ENCODE measurements at regions not wholly inside any gene's neighbourhood (a gene's known extent, or its start where the extent isn't known, plus 50 kb on each side); places are given as distances from the start of the nearest gene placed in this dataset.

DNA sequence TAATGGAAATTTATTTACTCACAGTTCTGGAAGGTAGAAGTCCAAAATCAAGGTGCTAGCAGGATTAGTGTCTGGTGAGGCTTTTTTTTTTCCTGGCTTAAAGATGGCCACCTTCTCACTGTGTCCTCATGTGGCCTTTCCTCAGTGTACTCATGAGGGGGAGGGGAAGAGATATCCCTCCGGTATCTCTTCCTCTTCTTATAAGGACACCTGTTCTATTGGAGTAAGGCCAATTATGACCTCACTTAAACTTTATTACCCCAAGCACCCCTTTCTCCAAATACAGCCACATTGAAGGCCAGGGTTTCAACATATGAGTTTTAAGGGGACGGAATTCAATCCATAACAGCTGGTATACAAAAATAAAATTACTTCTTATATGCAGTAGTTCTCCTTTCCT is 203.7 kb upstream of the C1orf87 start:
- Histone ChIP-seq H4K20me1 (ENCODE audit: insufficient read depth) (no peaks in the 10 kb centered on the region), H3K9me2 (ENCODE audit: insufficient read depth, low read length) (no peaks in the 10 kb centered on the region), H3F3A (ENCODE audit: insufficient read depth, low read length, poor library complexity, severe bottlenecking) (no peaks in the 10 kb centered on the region), H3K9ac (ENCODE audit: low read length) (no peak overlapping the region), H2AFZ (ENCODE audit: low read depth, low read length) (no peak overlapping the region), H3K4me2 (ENCODE audit: low read length) (no peak overlapping the region), H3K36me3 (ENCODE audit: insufficient read depth, low read length) (no peaks in the 10 kb centered on the region), H3K9me3 (ENCODE audit: low read length) (no peaks in the 10 kb centered on the region), H3K4me3 (ENCODE audit: low read length) (no peak overlapping the region), H3K27ac (ENCODE audit: low read length) (no peak overlapping the region), H3K79me2 (replicated peaks; ENCODE audit: insufficient read depth, low read length) (no peaks in the 10 kb centered on the region), H3K27me3 (ENCODE audit: insufficient read depth, low read depth, low read length) (no peaks in the 10 kb centered on the region)
- TF ChIP-seq SMC3 (conservative IDR thresholded peaks at IDR 0.05; ENCODE audit: poor library complexity) (no peak), EZH2 (IDR thresholded peaks at IDR 0.05; ENCODE audit: borderline replicate concordance, insufficient read depth, low read length, poor library complexity, severe bottlenecking) (no peak), TAF1 (IDR thresholded peaks at IDR 0.05; ENCODE audit: low read depth) (no peak), EP300 (conservative IDR thresholded peaks at IDR 0.05; ENCODE audit: poor library complexity, severe bottlenecking) (no peak), RAD21 (conservative IDR thresholded peaks at IDR 0.05) (no peak), MXI1 (conservative IDR thresholded peaks at IDR 0.05; ENCODE audit: poor library complexity, severe bottlenecking) (no peak), POLR2AphosphoS5 (IDR thresholded peaks at IDR 0.05) (no peak)
- TF ChIP-seq, protein P1, sequence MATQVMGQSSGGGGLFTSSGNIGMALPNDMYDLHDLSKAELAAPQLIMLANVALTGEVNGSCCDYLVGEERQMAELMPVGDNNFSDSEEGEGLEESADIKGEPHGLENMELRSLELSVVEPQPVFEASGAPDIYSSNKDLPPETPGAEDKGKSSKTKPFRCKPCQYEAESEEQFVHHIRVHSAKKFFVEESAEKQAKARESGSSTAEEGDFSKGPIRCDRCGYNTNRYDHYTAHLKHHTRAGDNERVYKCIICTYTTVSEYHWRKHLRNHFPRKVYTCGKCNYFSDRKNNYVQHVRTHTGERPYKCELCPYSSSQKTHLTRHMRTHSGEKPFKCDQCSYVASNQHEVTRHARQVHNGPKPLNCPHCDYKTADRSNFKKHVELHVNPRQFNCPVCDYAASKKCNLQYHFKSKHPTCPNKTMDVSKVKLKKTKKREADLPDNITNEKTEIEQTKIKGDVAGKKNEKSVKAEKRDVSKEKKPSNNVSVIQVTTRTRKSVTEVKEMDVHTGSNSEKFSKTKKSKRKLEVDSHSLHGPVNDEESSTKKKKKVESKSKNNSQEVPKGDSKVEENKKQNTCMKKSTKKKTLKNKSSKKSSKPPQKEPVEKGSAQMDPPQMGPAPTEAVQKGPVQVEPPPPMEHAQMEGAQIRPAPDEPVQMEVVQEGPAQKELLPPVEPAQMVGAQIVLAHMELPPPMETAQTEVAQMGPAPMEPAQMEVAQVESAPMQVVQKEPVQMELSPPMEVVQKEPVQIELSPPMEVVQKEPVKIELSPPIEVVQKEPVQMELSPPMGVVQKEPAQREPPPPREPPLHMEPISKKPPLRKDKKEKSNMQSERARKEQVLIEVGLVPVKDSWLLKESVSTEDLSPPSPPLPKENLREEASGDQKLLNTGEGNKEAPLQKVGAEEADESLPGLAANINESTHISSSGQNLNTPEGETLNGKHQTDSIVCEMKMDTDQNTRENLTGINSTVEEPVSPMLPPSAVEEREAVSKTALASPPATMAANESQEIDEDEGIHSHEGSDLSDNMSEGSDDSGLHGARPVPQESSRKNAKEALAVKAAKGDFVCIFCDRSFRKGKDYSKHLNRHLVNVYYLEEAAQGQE (IDR thresholded peaks at IDR 0.05; ENCODE audit: borderline replicate concordance): no peak
- TF ChIP-seq, protein P2, sequence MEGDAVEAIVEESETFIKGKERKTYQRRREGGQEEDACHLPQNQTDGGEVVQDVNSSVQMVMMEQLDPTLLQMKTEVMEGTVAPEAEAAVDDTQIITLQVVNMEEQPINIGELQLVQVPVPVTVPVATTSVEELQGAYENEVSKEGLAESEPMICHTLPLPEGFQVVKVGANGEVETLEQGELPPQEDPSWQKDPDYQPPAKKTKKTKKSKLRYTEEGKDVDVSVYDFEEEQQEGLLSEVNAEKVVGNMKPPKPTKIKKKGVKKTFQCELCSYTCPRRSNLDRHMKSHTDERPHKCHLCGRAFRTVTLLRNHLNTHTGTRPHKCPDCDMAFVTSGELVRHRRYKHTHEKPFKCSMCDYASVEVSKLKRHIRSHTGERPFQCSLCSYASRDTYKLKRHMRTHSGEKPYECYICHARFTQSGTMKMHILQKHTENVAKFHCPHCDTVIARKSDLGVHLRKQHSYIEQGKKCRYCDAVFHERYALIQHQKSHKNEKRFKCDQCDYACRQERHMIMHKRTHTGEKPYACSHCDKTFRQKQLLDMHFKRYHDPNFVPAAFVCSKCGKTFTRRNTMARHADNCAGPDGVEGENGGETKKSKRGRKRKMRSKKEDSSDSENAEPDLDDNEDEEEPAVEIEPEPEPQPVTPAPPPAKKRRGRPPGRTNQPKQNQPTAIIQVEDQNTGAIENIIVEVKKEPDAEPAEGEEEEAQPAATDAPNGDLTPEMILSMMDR (IDR thresholded peaks at IDR 0.05; ENCODE audit: poor library complexity, severe bottlenecking): no peak

DNA sequence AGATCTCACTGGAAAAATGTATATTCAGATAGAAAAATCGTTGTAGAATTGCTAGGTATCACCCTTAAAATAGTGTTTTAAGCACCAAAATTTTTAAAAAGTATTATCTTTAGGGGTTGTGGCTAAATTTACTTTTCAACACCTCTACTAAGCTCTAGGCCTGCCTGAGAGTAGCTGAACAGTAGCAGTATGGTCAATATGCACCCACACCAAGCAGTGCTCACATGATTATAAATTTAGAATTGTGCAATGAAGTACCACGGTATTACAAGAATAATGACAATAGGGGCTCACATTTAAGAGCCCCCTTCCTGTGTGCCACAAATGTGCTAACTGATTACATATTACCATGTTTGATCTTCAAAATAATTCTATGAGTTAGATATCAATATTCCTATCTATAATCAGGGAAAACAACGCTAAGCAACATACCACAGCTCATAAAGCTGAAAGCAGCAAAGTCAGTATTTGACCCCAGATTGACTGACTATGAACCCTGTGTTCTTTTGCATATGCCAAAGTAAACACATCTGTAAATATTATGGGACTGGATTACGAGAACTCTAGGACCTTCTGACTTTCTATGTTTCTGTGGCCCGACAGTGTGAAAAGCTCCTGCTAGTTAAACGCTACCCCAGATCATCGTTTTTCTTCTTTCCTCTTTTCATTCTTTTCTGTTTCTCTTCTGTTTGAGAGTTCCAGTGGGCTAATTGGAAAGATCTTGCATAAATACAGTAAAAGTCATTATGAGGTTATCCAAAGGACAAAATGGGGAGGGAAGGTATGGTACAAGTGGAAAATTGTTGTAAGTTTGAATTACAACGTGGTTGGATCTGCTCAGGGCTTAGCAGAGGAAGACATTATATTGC is 201.1 kb upstream of the C1orf87 start:
- no peaks in the 10 kb centered on the region for H3K27me3 ChIP-seq (ENCODE audit: insufficient read depth, low read depth, low read length)
- no peak overlapping the region for H3K9ac ChIP-seq (ENCODE audit: low read length)
- no peak overlapping the region for H3K27ac ChIP-seq (ENCODE audit: low read length)
- H3F3A ChIP-seq (ENCODE audit: insufficient read depth, low read length, poor library complexity, severe bottlenecking): no peaks in the 10 kb centered on the region
- H2AFZ ChIP-seq (ENCODE audit: low read depth, low read length): no peak overlapping the region
- H3K9me2 ChIP-seq (ENCODE audit: insufficient read depth, low read length): no peaks in the 10 kb centered on the region
- no peaks in the 10 kb centered on the region for H3K79me2 ChIP-seq (replicated peaks; ENCODE audit: insufficient read depth, low read length)
- no peaks in the 10 kb centered on the region for H4K20me1 ChIP-seq (ENCODE audit: insufficient read depth)
- H3K4me3 ChIP-seq (ENCODE audit: low read length): no peak overlapping the region
- no peak for TF ChIP-seq MXI1 (conservative IDR thresholded peaks at IDR 0.05; ENCODE audit: poor library complexity, severe bottlenecking)
- no peak for TF ChIP-seq POLR2AphosphoS5 (IDR thresholded peaks at IDR 0.05)
- TF ChIP-seq, protein P1 (IDR thresholded peaks at IDR 0.05; ENCODE audit: borderline replicate concordance): no peak
- TF ChIP-seq EP300 (conservative IDR thresholded peaks at IDR 0.05; ENCODE audit: poor library complexity, severe bottlenecking): no peak
- TF ChIP-seq, protein P2 (IDR thresholded peaks at IDR 0.05; ENCODE audit: poor library complexity, severe bottlenecking): no peak
- TF ChIP-seq RAD21 (conservative IDR thresholded peaks at IDR 0.05): no peak
- TF ChIP-seq SMC3 (conservative IDR thresholded peaks at IDR 0.05; ENCODE audit: poor library complexity): no peak
- no peak for TF ChIP-seq EZH2 (IDR thresholded peaks at IDR 0.05; ENCODE audit: borderline replicate concordance, insufficient read depth, low read length, poor library complexity, severe bottlenecking)
- no peaks in the 10 kb centered on the region for H3K36me3 ChIP-seq (ENCODE audit: insufficient read depth, low read length)
- no peaks in the 10 kb centered on the region for H3K9me3 ChIP-seq (ENCODE audit: low read length)
- no peak overlapping the region for H3K4me2 ChIP-seq (ENCODE audit: low read length)
